GM12892 (cell line): ENCODE measurements at regions not wholly inside any gene's neighbourhood (a gene's known extent, or its start where the extent isn't known, plus 50 kb on each side); places are given as distances from the start of the nearest gene placed in this dataset.

Experiments used
- POLR2A ChIP-seq: IDR thresholded peaks from 2 replicates; pipeline ENCODE4 v1.6.1; 2011; ENCODE audit warnings: low read depth, low read length, control low read depth
- POLR2AphosphoS5 ChIP-seq: IDR thresholded peaks from 2 replicates; pipeline ENCODE4 v1.6.1; 2011; ENCODE audit warnings: low read depth, low read length, control low read depth
- TAF1 ChIP-seq: IDR thresholded peaks from 2 replicates; pipeline ENCODE4 v1.6.1; 2011; ENCODE audit warnings: low read depth, mild to moderate bottlenecking, control low read depth, low read length, borderline replicate concordance

- TF ChIP-seq POLR2AphosphoS5 (no peak), POLR2A (no peak), TAF1 (no peak)
Measured at GRCh38 chr7:47008461-47008860, 573.5 kb downstream of the TNS3 start.
